ENCODE measurements at regions not wholly inside any gene's neighbourhood (a gene's known extent, or its start where the extent isn't known, plus 50 kb on each side); places are given as distances from the start of the nearest gene placed in this dataset.
"Not testable (repeated sequence)": the region's sequence is repeated elsewhere in the genome, so short reads cannot be mapped to it uniquely, and the experiment has no call there.

DNA sequence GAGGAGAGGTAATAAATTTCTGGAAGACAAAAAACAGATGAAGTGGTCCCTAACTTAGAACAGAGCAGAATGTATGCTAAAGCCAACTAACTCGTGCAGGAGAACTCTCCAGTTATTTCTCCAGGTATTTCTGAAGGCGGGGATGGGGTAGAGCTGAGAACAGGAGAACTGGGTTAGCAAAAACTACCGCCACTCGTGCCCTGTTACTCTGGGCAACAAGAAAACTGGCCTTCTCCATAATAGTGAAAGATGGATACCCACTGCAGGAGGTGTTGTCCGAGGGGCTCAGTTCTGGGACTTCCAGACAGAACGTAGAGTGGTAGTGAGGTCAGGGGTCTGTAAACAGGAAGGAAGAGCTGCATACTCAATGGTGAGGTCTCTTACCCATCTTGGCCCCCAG is 187.3 kb upstream of the FRMD6 start:
- H3K27ac ChIP-seq (ENCODE audit: low read depth, low read length), result no peak overlapping the region
- no peaks in the 10 kb centered on the region for H3K27me3 ChIP-seq (ENCODE audit: low read length)
- H3K9me3 ChIP-seq (ENCODE audit: insufficient read depth, low read length), result no peaks in the 10 kb centered on the region
- no peaks in the 10 kb centered on the region for H3K36me3 ChIP-seq (ENCODE audit: low read length)
- no peak overlapping the region for H3K9ac ChIP-seq (ENCODE audit: low read length)
- no peaks in the 10 kb centered on the region for H3F3A ChIP-seq (ENCODE audit: insufficient read depth)
- H3K4me2 ChIP-seq (ENCODE audit: low read depth, low read length, poor library complexity, severe bottlenecking), result no peak overlapping the region
- no peak overlapping the region for H2AFZ ChIP-seq (ENCODE audit: low read depth, low read length, severe bottlenecking)
- TF ChIP-seq, protein P1, sequence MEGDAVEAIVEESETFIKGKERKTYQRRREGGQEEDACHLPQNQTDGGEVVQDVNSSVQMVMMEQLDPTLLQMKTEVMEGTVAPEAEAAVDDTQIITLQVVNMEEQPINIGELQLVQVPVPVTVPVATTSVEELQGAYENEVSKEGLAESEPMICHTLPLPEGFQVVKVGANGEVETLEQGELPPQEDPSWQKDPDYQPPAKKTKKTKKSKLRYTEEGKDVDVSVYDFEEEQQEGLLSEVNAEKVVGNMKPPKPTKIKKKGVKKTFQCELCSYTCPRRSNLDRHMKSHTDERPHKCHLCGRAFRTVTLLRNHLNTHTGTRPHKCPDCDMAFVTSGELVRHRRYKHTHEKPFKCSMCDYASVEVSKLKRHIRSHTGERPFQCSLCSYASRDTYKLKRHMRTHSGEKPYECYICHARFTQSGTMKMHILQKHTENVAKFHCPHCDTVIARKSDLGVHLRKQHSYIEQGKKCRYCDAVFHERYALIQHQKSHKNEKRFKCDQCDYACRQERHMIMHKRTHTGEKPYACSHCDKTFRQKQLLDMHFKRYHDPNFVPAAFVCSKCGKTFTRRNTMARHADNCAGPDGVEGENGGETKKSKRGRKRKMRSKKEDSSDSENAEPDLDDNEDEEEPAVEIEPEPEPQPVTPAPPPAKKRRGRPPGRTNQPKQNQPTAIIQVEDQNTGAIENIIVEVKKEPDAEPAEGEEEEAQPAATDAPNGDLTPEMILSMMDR (IDR thresholded peaks at IDR 0.05; ENCODE audit: insufficient read depth, low read length, poor library complexity, severe bottlenecking), result no peak
- TF ChIP-seq EZH2phosphoT487 (conservative IDR thresholded peaks at IDR 0.05; ENCODE audit: low read length), result no peak
- no peaks in the 10 kb centered on the region for H4K20me1 ChIP-seq (ENCODE audit: low read depth, low read length)
- H3K4me3 ChIP-seq (ENCODE audit: insufficient read depth, low read length, poor library complexity, severe bottlenecking), result no peak overlapping the region
- no peaks in the 10 kb centered on the region for H3K79me2 ChIP-seq (ENCODE audit: insufficient read depth, low read length)
- H3K9me2 ChIP-seq (replicated peaks; ENCODE audit: insufficient read depth, low read length), result no peaks in the 10 kb centered on the region

DNA sequence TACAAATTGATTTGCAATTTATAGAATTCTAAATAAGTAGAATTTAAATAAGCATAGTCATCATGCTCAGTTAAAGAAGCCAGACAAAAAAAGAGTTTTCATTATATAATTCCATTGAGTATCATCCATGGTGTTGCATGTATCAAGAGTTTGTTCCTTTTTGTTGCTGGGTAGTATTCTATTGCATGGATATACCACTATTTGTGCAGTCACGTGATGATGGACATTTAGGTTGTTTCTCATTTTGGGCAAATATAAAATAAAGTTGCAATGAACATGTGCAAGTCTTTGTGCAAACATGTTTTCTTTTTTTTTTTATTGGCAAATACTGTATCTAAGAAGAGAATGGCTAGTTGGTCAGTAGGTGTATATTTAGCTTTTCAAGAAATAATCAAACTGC is 186.2 kb upstream of the FRMD6 start:
- Histone ChIP-seq H4K20me1 (ENCODE audit: low read depth, low read length) (no peaks in the 10 kb centered on the region), H3K4me3 (ENCODE audit: insufficient read depth, low read length, poor library complexity, severe bottlenecking) (no peak overlapping the region), H3F3A (ENCODE audit: insufficient read depth) (no peaks in the 10 kb centered on the region), H3K27ac (ENCODE audit: low read depth, low read length) (no peak overlapping the region), H3K9me3 (ENCODE audit: insufficient read depth, low read length) (no peaks in the 10 kb centered on the region), H3K27me3 (ENCODE audit: low read length) (no peaks in the 10 kb centered on the region), H3K9me2 (replicated peaks; ENCODE audit: insufficient read depth, low read length) (no peaks in the 10 kb centered on the region), H3K36me3 (ENCODE audit: low read length) (no peaks in the 10 kb centered on the region), H3K9ac (ENCODE audit: low read length) (no peak overlapping the region), H3K4me2 (ENCODE audit: low read depth, low read length, poor library complexity, severe bottlenecking) (no peak overlapping the region), H3K79me2 (ENCODE audit: insufficient read depth, low read length) (no peaks in the 10 kb centered on the region), H2AFZ (ENCODE audit: low read depth, low read length, severe bottlenecking) (no peak overlapping the region)
- TF ChIP-seq, protein P1 (IDR thresholded peaks at IDR 0.05; ENCODE audit: insufficient read depth, low read length, poor library complexity, severe bottlenecking), result no peak
- no peak for TF ChIP-seq EZH2phosphoT487 (conservative IDR thresholded peaks at IDR 0.05; ENCODE audit: low read length)

DNA sequence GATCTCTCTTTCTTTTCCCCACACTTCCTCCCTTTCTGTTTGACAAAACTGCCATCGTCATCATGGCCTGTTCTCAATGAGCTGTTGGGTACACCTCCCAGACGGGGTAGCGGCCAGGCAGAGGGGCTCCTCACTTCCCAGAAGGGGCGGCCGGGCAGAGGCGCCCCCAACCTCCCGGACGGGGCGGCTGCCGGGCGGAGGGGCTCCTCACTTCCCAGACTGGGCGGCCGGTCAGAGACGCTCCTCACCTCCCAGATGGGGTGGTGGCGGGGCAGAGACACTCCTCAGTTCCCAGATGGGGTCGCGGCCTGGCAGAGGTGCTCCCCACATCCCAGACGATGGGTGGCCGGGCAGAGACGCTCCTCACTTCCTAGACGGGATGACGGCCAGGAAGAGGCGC is 184.3 kb upstream of the FRMD6 start:
- H4K20me1 ChIP-seq (ENCODE audit: low read depth, low read length); H3K9me3 ChIP-seq (ENCODE audit: insufficient read depth, low read length); H3K4me2 ChIP-seq (ENCODE audit: low read depth, low read length, poor library complexity, severe bottlenecking); H3K9me2 ChIP-seq (replicated peaks; ENCODE audit: insufficient read depth, low read length); H3K27ac ChIP-seq (ENCODE audit: low read depth, low read length); H3F3A ChIP-seq (ENCODE audit: insufficient read depth); H2AFZ ChIP-seq (ENCODE audit: low read depth, low read length, severe bottlenecking); H3K36me3 ChIP-seq (ENCODE audit: low read length); H3K27me3 ChIP-seq (ENCODE audit: low read length); H3K9ac ChIP-seq (ENCODE audit: low read length); H3K4me3 ChIP-seq (ENCODE audit: insufficient read depth, low read length, poor library complexity, severe bottlenecking); H3K79me2 ChIP-seq (ENCODE audit: insufficient read depth, low read length): not testable (repeated sequence)

DNA sequence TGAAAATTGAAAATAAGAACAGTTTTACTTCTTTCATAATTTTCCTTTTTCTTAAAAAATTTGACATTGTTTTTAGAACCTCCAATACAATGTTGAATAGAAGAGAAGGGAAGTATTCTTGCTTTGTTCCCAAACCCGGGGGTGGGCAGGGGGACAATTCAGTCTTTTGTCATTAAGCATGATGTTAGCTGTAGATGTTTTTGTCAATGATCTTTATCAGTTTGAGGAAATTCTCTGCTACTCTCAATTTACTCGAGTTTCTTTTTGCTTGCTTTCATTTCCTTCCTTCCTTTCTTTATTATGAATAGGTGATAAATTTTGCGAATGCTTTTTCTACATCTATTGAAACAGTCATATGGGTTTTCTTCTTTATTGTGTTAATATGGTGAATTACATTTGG is 183.2 kb upstream of the FRMD6 start:
- Histone ChIP-seq H3K36me3 (ENCODE audit: low read length) (no peaks in the 10 kb centered on the region), H3K79me2 (ENCODE audit: insufficient read depth, low read length) (no peaks in the 10 kb centered on the region), H3K4me3 (ENCODE audit: insufficient read depth, low read length, poor library complexity, severe bottlenecking) (no peak overlapping the region), H3K9me3 (ENCODE audit: insufficient read depth, low read length) (no peaks in the 10 kb centered on the region), H4K20me1 (ENCODE audit: low read depth, low read length) (no peaks in the 10 kb centered on the region), H3K9ac (ENCODE audit: low read length) (no peak overlapping the region), H3K27ac (ENCODE audit: low read depth, low read length) (no peak overlapping the region), H3K9me2 (replicated peaks; ENCODE audit: insufficient read depth, low read length) (no peaks in the 10 kb centered on the region), H3F3A (ENCODE audit: insufficient read depth) (no peaks in the 10 kb centered on the region), H2AFZ (ENCODE audit: low read depth, low read length, severe bottlenecking) (no peak overlapping the region), H3K27me3 (ENCODE audit: low read length) (no peaks in the 10 kb centered on the region), H3K4me2 (ENCODE audit: low read depth, low read length, poor library complexity, severe bottlenecking) (no peak overlapping the region)
- TF ChIP-seq, protein P1 (IDR thresholded peaks at IDR 0.05; ENCODE audit: insufficient read depth, low read length, poor library complexity, severe bottlenecking), result no peak
